Parathyroid adenoma (tissue), 2 donors: ENCODE measurements at regions not wholly inside any gene's neighbourhood (a gene's known extent, or its start where the extent isn't known, plus 50 kb on each side); places are given as distances from the start of the nearest gene placed in this dataset.

Experiments
- H2AFZ ChIP-seq: fragments of 300-600 bp; sonication (generic); one replicate; pipeline ENCODE4 v1.7.0; 2017; ENCODE audit warnings: antibody characterized with exemption, mild to moderate bottlenecking
- H3K27ac ChIP-seq: fragments of 300-600 bp; sonication (generic); one replicate; pipeline ENCODE4 v1.7.0; 2017
- H3K27me3 ChIP-seq: fragments of 300-600 bp; sonication (generic); one replicate; pipeline ENCODE4 v1.7.0; 2017; ENCODE audit warnings: low read length; ENCODE audit not compliant: control insufficient read depth, insufficient read depth
- H3K36me3 ChIP-seq: fragments of 300-600 bp; sonication (generic); one replicate; pipeline ENCODE4 v1.7.0; 2017; ENCODE audit warnings: low read length; ENCODE audit not compliant: control insufficient read depth, insufficient read depth
- H3K4me1 ChIP-seq: fragments of 300-600 bp; sonication (generic); one replicate; pipeline ENCODE4 v1.7.0; 2017; ENCODE audit warnings: control low read depth
- H3K4me2 ChIP-seq: fragments of 300-600 bp; sonication (generic); one replicate; pipeline ENCODE4 v1.7.0; 2017; ENCODE audit warnings: low read length
- H3K4me3 ChIP-seq: fragments of 300-600 bp; sonication (generic); one replicate; pipeline ENCODE4 v1.7.0; 2017; ENCODE audit warnings: low read depth, low read length
- H3K79me2 ChIP-seq: fragments of 300-600 bp; sonication (generic); one replicate; pipeline ENCODE4 v1.7.0; 2017; ENCODE audit warnings: control low read depth
- H3K9ac ChIP-seq: fragments of 300-600 bp; sonication (generic); one replicate; pipeline ENCODE4 v1.7.0; 2017; ENCODE audit warnings: mild to moderate bottlenecking
- H3K9me3 ChIP-seq: fragments of 300-600 bp; sonication (generic); one replicate; pipeline ENCODE4 v1.7.0; 2017; ENCODE audit warnings: low read length; ENCODE audit not compliant: control insufficient read depth
- CTCF ChIP-seq: fragments of 300-600 bp; sonication (generic); IDR thresholded peaks from one replicate; pipeline ENCODE4 v1.7.0; 2017; ENCODE audit warnings: antibody characterized with exemption, mild to moderate bottlenecking
- donor health status: primary hyperparathyroidism.

- Histone ChIP-seq H3K27me3 (no peaks in the 10 kb centered on the region), H3K27ac (no peak overlapping the region), H3K9me3 (no peaks in the 10 kb centered on the region), H3K4me3 (no peak overlapping the region), H2AFZ (no peak overlapping the region), H3K4me2 (no peak overlapping the region), H3K79me2 (no peaks in the 10 kb centered on the region), H3K36me3 (no peaks in the 10 kb centered on the region), H3K4me1 (no peaks in the 10 kb centered on the region), H3K9ac (no peak overlapping the region)
- TF ChIP-seq CTCF, result no peak
Observed at GRCh38 chr2:181122601-181123000, 142.2 kb downstream of the UBE2E3 start.

GRCh38 chr2:181123798-181124231 lies 143.4 kb downstream of the UBE2E3 start:
- H3K9ac ChIP-seq, result no peak overlapping the region
- no peaks in the 10 kb centered on the region for H3K27me3 ChIP-seq
- no peak overlapping the region for H3K4me2 ChIP-seq
- no peak for TF ChIP-seq CTCF
- H2AFZ ChIP-seq, result no peak overlapping the region
- no peaks in the 10 kb centered on the region for H3K4me1 ChIP-seq
- H3K4me3 ChIP-seq, result no peak overlapping the region
- no peak overlapping the region for H3K27ac ChIP-seq
- no peaks in the 10 kb centered on the region for H3K9me3 ChIP-seq
- H3K36me3 ChIP-seq, result no peaks in the 10 kb centered on the region
- no peaks in the 10 kb centered on the region for H3K79me2 ChIP-seq

GRCh38 chr2:181124497-181124896 lies 144.1 kb downstream of the UBE2E3 start:
- no peak overlapping the region for H3K4me3 ChIP-seq
- H3K9ac ChIP-seq, result no peak overlapping the region
- no peaks in the 10 kb centered on the region for H3K79me2 ChIP-seq
- H3K27ac ChIP-seq, result no peak overlapping the region
- TF ChIP-seq CTCF, result no peak
- no peaks in the 10 kb centered on the region for H3K27me3 ChIP-seq
- no peaks in the 10 kb centered on the region for H3K36me3 ChIP-seq
- H3K4me1 ChIP-seq, result no peaks in the 10 kb centered on the region
- no peak overlapping the region for H2AFZ ChIP-seq
- no peaks in the 10 kb centered on the region for H3K9me3 ChIP-seq
- no peak overlapping the region for H3K4me2 ChIP-seq

DNA sequence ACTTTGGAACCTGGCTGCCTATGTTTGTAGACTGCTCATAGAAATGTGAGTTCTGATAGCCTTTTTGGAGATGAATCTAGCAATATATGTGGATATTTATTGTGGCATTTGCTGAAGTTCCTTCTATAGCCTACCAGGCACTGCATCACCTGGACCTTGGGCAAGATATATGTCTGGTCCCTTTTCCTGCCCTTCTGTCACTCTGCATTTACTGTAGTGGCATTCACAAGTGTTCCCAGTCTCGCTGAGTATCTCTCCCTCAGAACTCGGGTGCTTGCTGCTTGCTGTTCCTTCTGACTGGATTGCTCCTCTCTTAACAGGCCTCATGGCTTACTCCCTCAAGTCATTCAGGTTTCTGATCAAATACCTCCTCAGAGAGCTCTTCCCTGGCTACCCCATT lies 145.0 kb downstream of the UBE2E3 start:
- no peak overlapping the region for H3K9ac ChIP-seq
- no peak overlapping the region for H3K27ac ChIP-seq
- no peaks in the 10 kb centered on the region for H3K9me3 ChIP-seq

More for the DNA sequence above, 145.0 kb downstream of the UBE2E3 start:
- Histone ChIP-seq H3K79me2 (no peaks in the 10 kb centered on the region), H3K36me3 (no peaks in the 10 kb centered on the region), H2AFZ (no peak overlapping the region), H3K4me3 (no peak overlapping the region), H3K27me3 (no peaks in the 10 kb centered on the region), H3K4me2 (no peak overlapping the region), H3K4me1 (no peaks in the 10 kb centered on the region)
- TF ChIP-seq CTCF, result no peak
